HepG2 (cell line): ENCODE measurements at regions not wholly inside any gene's neighbourhood (a gene's known extent, or its start where the extent isn't known, plus 50 kb on each side); places are given as distances from the start of the nearest gene placed in this dataset.

Experiments
- ATAC-seq: fragments of 200-7000 bp; cut with Tn5 transposase; 3 replicates; pipeline ENCODE4 v1.9.1; 2020; ENCODE audit warnings: mild to moderate bottlenecking, moderate library complexity
- BruUV-seq: library from RNA; stranded (reverse); fragments of 400-500 nt; replicated peaks from 2 replicates; lab custom pipeline; 2021; lab: Mats Ljungman, UMichigan
- CTCF ChIA-PET: fragments of 300-600 bp; formaldehyde crosslinking; extraction: SDS; loops from one replicate; lab custom pipeline; 2021; ENCODE audit warnings: low total read pairs, inconsistent platforms, low intra/inter-chr PET ratio; lab: Yijun Ruan, JAX
- POLR2A ChIA-PET: fragments of 350-600 bp; sonication (Branson Sonifier 250); formaldehyde crosslinking; loops from one replicate; lab custom pipeline; 2020; ENCODE audit warnings: antibody characterized with exemption, inconsistent platforms; lab: Yijun Ruan, JAX
- DNase-seq: peaks from one replicate; pipeline ENCODE4 v3.0.0-alpha.2; 2015; ENCODE audit warnings: low spot score
- FAIRE-seq: peaks from 3 replicates; lab custom pipeline; 2011; peaks lifted over from hg19 to GRCh38; lab: Jason Lieb, UNC
- H2AFZ ChIP-seq: one replicate; pipeline ENCODE4 v1.6.1; 2011; ENCODE audit warnings: low read length, inconsistent platforms
- H3K27ac ChIP-seq: fragments of 300-600 bp; 3 replicates; pipeline ENCODE4 v1.8.0; 2011; ENCODE audit warnings: mixed run types, mild to moderate bottlenecking, mixed read lengths, low read length, inconsistent platforms; ENCODE audit not compliant: insufficient read depth; ENCODE audit errors: extremely low read length
- H3K27me3 ChIP-seq, 2 experiments: fragments of 200-600 bp in 1 of 2; 2 replicates in 1 of 2; 3 replicates in 1 of 2; pipeline versions ENCODE4 v1.6.0 to v1.8.0; 2011; ENCODE audit warnings: low read length in 2 of 2, mild to moderate bottlenecking in 2 of 2, moderate library complexity in 2 of 2, inconsistent platforms in 1 of 2; ENCODE audit not compliant: insufficient read depth in 2 of 2, control insufficient read depth in 1 of 2
- H3K36me3 ChIP-seq, 2 experiments: fragments of 200-600 bp in 1 of 2; replicated peaks in 1 of 2; 2 replicates in 1 of 2; 3 replicates in 1 of 2; pipeline versions ENCODE4 v1.5.1 to v1.8.0; 2011; ENCODE audit warnings: low read length in 2 of 2, inconsistent platforms in 1 of 2; ENCODE audit not compliant: insufficient read depth in 2 of 2, control insufficient read depth in 1 of 2
- H3K4me1 ChIP-seq: 2 replicates; pipeline ENCODE4 v1.5.1; 2012; ENCODE audit warnings: low read length, inconsistent platforms; ENCODE audit not compliant: insufficient read depth
- H3K4me2 ChIP-seq: 2 replicates; pipeline ENCODE4 v1.6.0; 2011; ENCODE audit warnings: low read depth, low read length, inconsistent platforms
- H3K4me3 ChIP-seq, 3 experiments: fragments of 200-600 bp in 1 of 3; sonication (generic), shearing (Covaris generic) in 1 of 3; replicated peaks in 1 of 3; 2 replicates each; pipeline ENCODE4 v1.5.1; 2011 to 2016; ENCODE audit warnings: low read length in 3 of 3, inconsistent platforms in 2 of 3, low read depth in 2 of 3, mild to moderate bottlenecking in 2 of 3, control low read depth in 1 of 3, mixed read lengths in 1 of 3; ENCODE audit not compliant: insufficient read depth in 1 of 3
- H3K79me2 ChIP-seq: one replicate; pipeline ENCODE4 v1.6.1; 2011; ENCODE audit warnings: low read length, inconsistent platforms; ENCODE audit not compliant: insufficient read depth
- H3K9ac ChIP-seq: 2 replicates; pipeline ENCODE4 v1.6.0; 2011; ENCODE audit warnings: mild to moderate bottlenecking, low read depth, low read length, inconsistent platforms; ENCODE audit not compliant: insufficient read depth
- H3K9me3 ChIP-seq: 2 replicates; pipeline ENCODE4 v1.5.1; 2012; ENCODE audit warnings: mild to moderate bottlenecking, low read length
- H4K20me1 ChIP-seq: 2 replicates; pipeline ENCODE4 v1.6.0; 2011; ENCODE audit warnings: inconsistent platforms, mild to moderate bottlenecking, low read length, moderate library complexity; ENCODE audit not compliant: insufficient read depth
- BRCA1 ChIP-seq: sonication (generic); formaldehyde crosslinking; IDR thresholded peaks from 2 replicates; pipeline ENCODE4 v1.4.0; 2020; ENCODE audit warnings: missing genetic modification reagents
- CREB3 ChIP-seq: sonication (generic); formaldehyde crosslinking; IDR thresholded peaks from 2 replicates; pipeline ENCODE4 v1.5.0; 2020; ENCODE audit warnings: missing genetic modification reagents
- FOXA1 ChIP-seq, 2 experiments: fragments of 450-650 bp in 1 of 2; sonication (generic) in 1 of 2; formaldehyde crosslinking in 1 of 2; IDR thresholded peaks; 2 replicates each; pipeline versions ENCODE4 v1.4.0 to v1.6.1; 2016 to 2020; ENCODE audit warnings: missing genetic modification reagents in 1 of 2
- HNRNPUL1 ChIP-seq: fragments of 200-400 bp; formaldehyde crosslinking; IDR thresholded peaks from 2 replicates; pipeline ENCODE4 v1.6.1; 2017; ENCODE audit warnings: low read depth, mild to moderate bottlenecking, low read length, moderate library complexity
- LCORL ChIP-seq, 2 experiments: fragments of 450-650 bp in 1 of 2; sonication (generic) in 1 of 2; formaldehyde crosslinking in 1 of 2; IDR thresholded peaks; 2 replicates each; pipeline versions ENCODE4 v1.5.0 to v1.6.1; 2017 to 2020; ENCODE audit warnings: antibody characterized with exemption in 1 of 2, missing genetic modification reagents in 1 of 2
- MTA3 ChIP-seq: sonication (generic); formaldehyde crosslinking; IDR thresholded peaks from 2 replicates; pipeline ENCODE4 v1.4.0; 2020; ENCODE audit warnings: missing genetic modification reagents
- SP1 ChIP-seq, 2 experiments: fragments of 450-650 bp in 1 of 2; sonication (generic) in 1 of 2; formaldehyde crosslinking in 1 of 2; IDR thresholded peaks; 2 replicates each; pipeline versions ENCODE4 v1.4.0 to v1.6.1; 2016 to 2020; ENCODE audit warnings: missing genetic modification reagents in 1 of 2
- TMF1 ChIP-seq: sonication (generic); formaldehyde crosslinking; IDR thresholded peaks from 2 replicates; pipeline ENCODE4 v1.8.1; 2022; ENCODE audit warnings: low read depth, missing genetic modification reagents
- TRIM22 ChIP-seq: fragments of 450-650 bp; IDR thresholded peaks from 2 replicates; pipeline ENCODE4 v1.6.1; 2017
- ZNF10 ChIP-seq: sonication (generic); formaldehyde crosslinking; IDR thresholded peaks from 2 replicates; pipeline ENCODE4 v1.4.0; 2020; ENCODE audit warnings: mild to moderate bottlenecking, low read depth, missing genetic modification reagents, borderline replicate concordance
- ZNF263 ChIP-seq: sonication (generic); formaldehyde crosslinking; IDR thresholded peaks from 2 replicates; pipeline ENCODE4 v1.4.0; 2020; ENCODE audit warnings: missing genetic modification reagents
- ZNF546 ChIP-seq: sonication (generic); formaldehyde crosslinking; conservative IDR thresholded peaks from 2 replicates; pipeline ENCODE4 v1.8.1; 2023; ENCODE audit warnings: mild to moderate bottlenecking, missing genetic modification reagents
- ZNF710 ChIP-seq: sonication (generic); formaldehyde crosslinking; IDR thresholded peaks from 2 replicates; pipeline ENCODE4 v1.5.0; 2020; ENCODE audit warnings: mild to moderate bottlenecking, missing genetic modification reagents, borderline replicate concordance
- ZNF747 ChIP-seq: sonication (generic); formaldehyde crosslinking; IDR thresholded peaks from 2 replicates; pipeline ENCODE4 v1.8.1; 2023; ENCODE audit warnings: missing genetic modification reagents, mild to moderate bottlenecking, borderline replicate concordance
- WGBS: methylation state at CpG from one replicate; pipeline ENCODE4 v1.1.6; 2017; ENCODE audit warnings: low lambda C conversion rate; 5-methylcytosine and 5-hydroxymethylcytosine counted together
- in situ Hi-C: cut with HindIII; loops from 2 replicates; pipeline ENCODE4 v1.10.0; 2017; ENCODE audit warnings: low pct_unique_long_range_greater_than_20kb; ENCODE audit not compliant: extremely low pct_ligation_motif_present
- intact Hi-C: fragments of 100-400 bp; cut with micrococcal nuclease; formaldehyde crosslinking; loops from one replicate; pipeline ENCODE4 v1.10.0; 2022; ENCODE audit not compliant: unreplicated experiment

- Histone ChIP-seq H3K4me3 (no peak overlapping the region), H3K36me3 (no peaks in the 10 kb centered on the region), H4K20me1 (no peaks in the 10 kb centered on the region), H3K4me2 (no peak overlapping the region), H3K27me3 (no peaks in the 10 kb centered on the region), H3K9me3 (no peaks in the 10 kb centered on the region; the same call in 1 of the 2 replicates), H3K27ac (no peak overlapping the region), H3K79me2 (no peaks in the 10 kb centered on the region), H2AFZ (no peak overlapping the region), H3K9ac (no peak overlapping the region), H3K4me1 (no peaks in the 10 kb centered on the region)
- ChIA-PET POLR2A (no interaction called here), CTCF (no interaction called here)
- FAIRE-seq = no peak
- no peak for ATAC-seq
- DNase-seq = no peak
- no TSS peak for BruUV-seq
- in situ Hi-C loops = no loop called here
- intact Hi-C loops = no loop called here
- WGBS = 59% methylated on average over 2 of the region's 2 CpGs
- TF ChIP-seq ZNF546 (CRISPR knock-in tag) = no peak
- TF ChIP-seq SP1 (IDR thresholded peaks at IDR 0.05) = no peak
- no peak for TF ChIP-seq SP1 (CRISPR knock-in tag; IDR thresholded peaks at IDR 0.05)
- no peak for TF ChIP-seq ZNF747 (CRISPR knock-in tag)
- TF ChIP-seq HNRNPUL1 = no peak
- TF ChIP-seq ZNF710 (CRISPR knock-in tag) = no peak
- TF ChIP-seq MTA3 (CRISPR knock-in tag) = no peak
- TF ChIP-seq TRIM22 = no peak
- TF ChIP-seq LCORL (IDR thresholded peaks at IDR 0.05) = no peak
- no peak for TF ChIP-seq LCORL (CRISPR knock-in tag; IDR thresholded peaks at IDR 0.05)
- no peak for TF ChIP-seq ZNF263 (CRISPR knock-in tag)
- TF ChIP-seq BRCA1 = no peak
- TF ChIP-seq CREB3 (CRISPR knock-in tag) = no peak
- no peak for TF ChIP-seq TMF1
- no peak for TF ChIP-seq ZNF10 (CRISPR knock-in tag)
- TF ChIP-seq FOXA1 (IDR thresholded peaks at IDR 0.05) = no peak
- no peak for TF ChIP-seq FOXA1 (CRISPR knock-in tag; IDR thresholded peaks at IDR 0.05)
These were observed 212.4 kb upstream of the MEF2C start for GRCh38 chr5:89095341-89095740.
